ENCODE measurements at regions not wholly inside any gene's neighbourhood (a gene's known extent, or its start where the extent isn't known, plus 50 kb on each side); places are given as distances from the start of the nearest gene placed in this dataset.

GRCh38 chr4:28557755-28558154 is 1697.1 kb downstream of the STIM2 start:
- DNase-seq (ENCODE audit: low read depth, low spot score), result no peak

GRCh38 chr4:28558895-28559294 is 1698.3 kb downstream of the STIM2 start:
- DNase-seq (ENCODE audit: low read depth, low spot score), result no peak
- H3K9me3 ChIP-seq (ENCODE audit: insufficient read depth, low read length), result no peaks in the 10 kb centered on the region
- no peak overlapping the region for H3K4me3 ChIP-seq (ENCODE audit: insufficient read length, low read depth)
- no peaks in the 10 kb centered on the region for H3K4me1 ChIP-seq (ENCODE audit: insufficient read depth, insufficient read length)
- H3K9ac ChIP-seq (ENCODE audit: insufficient read length, low read depth), result no peak overlapping the region
- H3K36me3 ChIP-seq (ENCODE audit: insufficient read depth, insufficient read length, low read length), result no peaks in the 10 kb centered on the region
- H3K27me3 ChIP-seq (ENCODE audit: insufficient read depth, insufficient read length), result no peaks in the 10 kb centered on the region
- TF ChIP-seq SUZ12 (IDR thresholded peaks at IDR 0.05; ENCODE audit: extremely low read depth, insufficient read depth, insufficient read length) (no peak), YY1 (IDR thresholded peaks at IDR 0.05; ENCODE audit: insufficient read depth, insufficient read length) (no peak), ZNF274 (IDR thresholded peaks at IDR 0.05; ENCODE audit: low read depth, low read length) (no peak)

More at GRCh38 chr4:28557755-28558154, 1697.1 kb downstream of the STIM2 start:
- H3K4me3 ChIP-seq (ENCODE audit: insufficient read length, low read depth), result no peak overlapping the region
- H3K36me3 ChIP-seq (ENCODE audit: insufficient read depth, insufficient read length, low read length), result no peaks in the 10 kb centered on the region
- H3K27me3 ChIP-seq (ENCODE audit: insufficient read depth, insufficient read length), result no peaks in the 10 kb centered on the region
- H3K9me3 ChIP-seq (ENCODE audit: insufficient read depth, low read length), result no peaks in the 10 kb centered on the region; the same call in 1 of the 2 replicates
- TF ChIP-seq YY1 (IDR thresholded peaks at IDR 0.05; ENCODE audit: insufficient read depth, insufficient read length), result no peak
- no peak overlapping the region for H3K9ac ChIP-seq (ENCODE audit: insufficient read length, low read depth)
- H3K4me1 ChIP-seq (ENCODE audit: insufficient read depth, insufficient read length), result no peaks in the 10 kb centered on the region

DNA sequence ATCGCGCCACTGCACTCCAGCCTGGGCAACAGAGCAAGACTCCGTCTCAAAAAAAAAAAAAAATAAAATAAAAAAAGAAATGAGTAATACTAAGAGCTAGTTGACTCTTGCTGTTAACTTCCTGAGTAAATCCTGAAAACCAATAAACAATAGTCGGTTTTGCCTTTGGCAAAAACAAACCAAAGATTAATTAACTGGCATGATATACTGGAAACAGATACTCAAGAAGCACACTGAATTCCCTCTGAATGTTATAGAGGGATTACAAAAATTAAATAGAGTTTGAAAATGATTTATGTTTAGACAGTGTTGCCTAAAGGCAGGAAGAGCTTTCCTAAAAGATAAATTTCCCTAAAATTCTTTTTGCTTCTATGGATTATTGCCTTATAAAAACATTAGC is 1702.3 kb downstream of the STIM2 start:
- no peak overlapping the region for H3K9ac ChIP-seq (ENCODE audit: insufficient read length, low read depth)

DNA sequence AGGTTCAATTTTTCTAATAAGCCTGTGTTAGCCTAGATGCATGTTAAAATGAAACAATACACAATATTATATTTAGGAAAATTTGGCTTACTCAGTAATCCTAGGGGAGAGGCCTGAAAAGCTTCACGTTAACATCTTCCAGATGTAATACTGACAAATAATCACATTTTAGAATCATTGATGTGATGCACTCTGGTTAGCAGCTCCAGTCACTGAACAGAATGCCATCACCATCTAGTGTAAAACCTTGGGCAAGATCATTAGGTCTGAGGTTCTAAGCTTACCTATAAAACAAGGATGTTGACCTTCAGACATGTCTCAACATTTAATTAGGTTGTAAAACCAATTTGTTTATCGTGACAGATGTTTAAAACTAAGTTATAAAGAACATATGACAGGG is 1704.8 kb downstream of the STIM2 start:
- no peaks in the 10 kb centered on the region for H3K27me3 ChIP-seq (ENCODE audit: insufficient read depth, insufficient read length)
- H3K4me3 ChIP-seq (ENCODE audit: insufficient read length, low read depth), result no peak overlapping the region
- no peak overlapping the region for H3K9ac ChIP-seq (ENCODE audit: insufficient read length, low read depth)
- H3K9me3 ChIP-seq (ENCODE audit: insufficient read depth, low read length), result peaks cover 17% of the 10 kb centered on the region; the same call in 1 of the 2 replicates
- no peak for DNase-seq (ENCODE audit: low read depth, low spot score)
- H3K36me3 ChIP-seq (ENCODE audit: insufficient read depth, insufficient read length, low read length), result no peaks in the 10 kb centered on the region
- no peaks in the 10 kb centered on the region for H3K4me1 ChIP-seq (ENCODE audit: insufficient read depth, insufficient read length)
- no peak for TF ChIP-seq ZNF274 (IDR thresholded peaks at IDR 0.05; ENCODE audit: low read depth, low read length)
- TF ChIP-seq YY1 (IDR thresholded peaks at IDR 0.05; ENCODE audit: insufficient read depth, insufficient read length), result no peak
- TF ChIP-seq SUZ12 (IDR thresholded peaks at IDR 0.05; ENCODE audit: extremely low read depth, insufficient read depth, insufficient read length), result no peak

More for the DNA sequence above, 1702.3 kb downstream of the STIM2 start:
- TF ChIP-seq YY1 (IDR thresholded peaks at IDR 0.05; ENCODE audit: insufficient read depth, insufficient read length), result no peak
- TF ChIP-seq SUZ12 (IDR thresholded peaks at IDR 0.05; ENCODE audit: extremely low read depth, insufficient read depth, insufficient read length), result no peak
- TF ChIP-seq ZNF274 (IDR thresholded peaks at IDR 0.05; ENCODE audit: low read depth, low read length), result no peak
- no peak for DNase-seq (ENCODE audit: low read depth, low spot score)
- H3K27me3 ChIP-seq (ENCODE audit: insufficient read depth, insufficient read length), result no peaks in the 10 kb centered on the region
- no peak overlapping the region for H3K4me3 ChIP-seq (ENCODE audit: insufficient read length, low read depth)
- H3K4me1 ChIP-seq (ENCODE audit: insufficient read depth, insufficient read length), result no peaks in the 10 kb centered on the region
- H3K9me3 ChIP-seq (ENCODE audit: insufficient read depth, low read length), result peaks cover 8% of the 10 kb centered on the region; the same call in 1 of the 2 replicates
- H3K36me3 ChIP-seq (ENCODE audit: insufficient read depth, insufficient read length, low read length), result no peaks in the 10 kb centered on the region

- no peak overlapping the region for H3K9ac ChIP-seq (ENCODE audit: insufficient read length, low read depth)
- DNase-seq (ENCODE audit: low read depth, low spot score), result no peak
- H3K36me3 ChIP-seq (ENCODE audit: insufficient read depth, insufficient read length, low read length), result no peaks in the 10 kb centered on the region
- no peaks in the 10 kb centered on the region for H3K4me1 ChIP-seq (ENCODE audit: insufficient read depth, insufficient read length)
- H3K4me3 ChIP-seq (ENCODE audit: insufficient read length, low read depth), result no peak overlapping the region
- TF ChIP-seq ZNF274 (IDR thresholded peaks at IDR 0.05; ENCODE audit: low read depth, low read length) (no peak), SUZ12 (IDR thresholded peaks at IDR 0.05; ENCODE audit: extremely low read depth, insufficient read depth, insufficient read length) (no peak), YY1 (IDR thresholded peaks at IDR 0.05; ENCODE audit: insufficient read depth, insufficient read length) (no peak)
- H3K27me3 ChIP-seq (ENCODE audit: insufficient read depth, insufficient read length), result no peaks in the 10 kb centered on the region
- peaks cover 4% of the 10 kb centered on the region; the same call in 1 of the 2 replicates for H3K9me3 ChIP-seq (ENCODE audit: insufficient read depth, low read length)
Observed at GRCh38 chr4:28600958-28601357, 1740.3 kb downstream of the STIM2 start.

DNA sequence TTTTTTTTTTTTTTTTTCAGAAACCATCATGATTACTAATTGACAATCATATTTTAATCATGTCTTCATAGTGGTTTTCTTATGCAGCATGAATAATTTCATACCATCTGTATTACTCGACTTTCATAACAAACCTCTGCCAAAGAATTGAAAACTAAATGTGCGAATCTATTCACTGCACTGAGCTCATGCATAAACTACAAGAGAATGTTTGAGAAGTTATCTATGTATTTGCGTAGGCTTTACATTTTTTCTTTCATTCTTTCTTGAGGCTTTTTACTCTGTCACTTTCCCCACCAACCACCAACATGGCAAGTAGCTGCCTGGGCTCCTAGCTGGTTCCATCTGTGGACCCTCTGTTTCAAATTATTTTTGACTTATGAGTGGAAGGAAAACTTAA is 1761.0 kb downstream of the STIM2 start:
- no peak for DNase-seq (ENCODE audit: low read depth, low spot score)
- H3K4me1 ChIP-seq (ENCODE audit: insufficient read depth, insufficient read length), result no peaks in the 10 kb centered on the region
- H3K27me3 ChIP-seq (ENCODE audit: insufficient read depth, insufficient read length), result no peaks in the 10 kb centered on the region
- no peaks in the 10 kb centered on the region for H3K9me3 ChIP-seq (ENCODE audit: insufficient read depth, low read length)
- no peak for TF ChIP-seq SUZ12 (IDR thresholded peaks at IDR 0.05; ENCODE audit: extremely low read depth, insufficient read depth, insufficient read length)
- TF ChIP-seq ZNF274 (IDR thresholded peaks at IDR 0.05; ENCODE audit: low read depth, low read length), result no peak
- no peak for TF ChIP-seq YY1 (IDR thresholded peaks at IDR 0.05; ENCODE audit: insufficient read depth, insufficient read length)
- H3K4me3 ChIP-seq (ENCODE audit: insufficient read length, low read depth), result no peak overlapping the region
- H3K36me3 ChIP-seq (ENCODE audit: insufficient read depth, insufficient read length, low read length), result no peaks in the 10 kb centered on the region
- no peak overlapping the region for H3K9ac ChIP-seq (ENCODE audit: insufficient read length, low read depth)

- TF ChIP-seq ZNF274 (IDR thresholded peaks at IDR 0.05; ENCODE audit: low read depth, low read length), result no peak
- no peak for TF ChIP-seq YY1 (IDR thresholded peaks at IDR 0.05; ENCODE audit: insufficient read depth, insufficient read length)
- no peak for TF ChIP-seq SUZ12 (IDR thresholded peaks at IDR 0.05; ENCODE audit: extremely low read depth, insufficient read depth, insufficient read length)
- Histone ChIP-seq H3K4me3 (ENCODE audit: insufficient read length, low read depth) (no peak overlapping the region), H3K9me3 (ENCODE audit: insufficient read depth, low read length) (no peaks in the 10 kb centered on the region), H3K36me3 (ENCODE audit: insufficient read depth, insufficient read length, low read length) (no peaks in the 10 kb centered on the region), H3K4me1 (ENCODE audit: insufficient read depth, insufficient read length) (no peaks in the 10 kb centered on the region), H3K9ac (ENCODE audit: insufficient read length, low read depth) (no peak overlapping the region), H3K27me3 (ENCODE audit: insufficient read depth, insufficient read length) (no peaks in the 10 kb centered on the region)
- no peak for DNase-seq (ENCODE audit: low read depth, low spot score)
Observed at GRCh38 chr4:28636971-28637370, 1776.3 kb downstream of the STIM2 start.

DNA sequence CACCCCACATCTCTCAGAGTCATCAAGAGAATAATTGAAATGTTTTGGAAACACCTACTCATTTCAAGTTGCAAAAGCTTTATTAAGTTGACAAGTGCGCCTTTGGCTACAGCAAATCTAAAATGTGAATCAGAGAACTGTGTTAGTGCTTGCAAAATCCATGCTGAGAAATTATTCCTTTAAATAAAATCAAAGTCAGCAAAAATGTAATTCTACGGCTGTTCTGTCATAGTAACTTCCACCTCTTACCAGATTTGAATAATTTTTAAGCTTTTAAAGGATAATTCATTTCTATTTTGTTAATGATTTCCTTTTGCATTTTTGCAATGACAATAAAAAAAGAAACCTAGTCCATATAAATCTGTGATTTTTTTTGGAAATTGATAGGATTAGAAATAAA is 1779.1 kb downstream of the STIM2 start:
- H3K27me3 ChIP-seq (ENCODE audit: insufficient read depth, insufficient read length), result no peaks in the 10 kb centered on the region
- no peak overlapping the region for H3K9ac ChIP-seq (ENCODE audit: insufficient read length, low read depth)
- no peaks in the 10 kb centered on the region for H3K4me1 ChIP-seq (ENCODE audit: insufficient read depth, insufficient read length)
- no peaks in the 10 kb centered on the region for H3K9me3 ChIP-seq (ENCODE audit: insufficient read depth, low read length)
- DNase-seq (ENCODE audit: low read depth, low spot score), result no peak
- TF ChIP-seq SUZ12 (IDR thresholded peaks at IDR 0.05; ENCODE audit: extremely low read depth, insufficient read depth, insufficient read length), result no peak
- H3K36me3 ChIP-seq (ENCODE audit: insufficient read depth, insufficient read length, low read length), result no peaks in the 10 kb centered on the region
- no peak overlapping the region for H3K4me3 ChIP-seq (ENCODE audit: insufficient read length, low read depth)

All from NT2/D1 (cell line).